Prostate gland (tissue), 2 donors: ENCODE measurements at regions not wholly inside any gene's neighbourhood (a gene's known extent, or its start where the extent isn't known, plus 50 kb on each side); places are given as distances from the start of the nearest gene placed in this dataset.

Source experiments
- CTCF ChIP-seq, 4 experiments: fragments of 200-600 bp in 2 of 4; fragments of 450-650 bp in 2 of 4; sonication (generic) in 2 of 4; IDR thresholded peaks; 1 replicate in 3 of 4; 2 replicates in 1 of 4; pipeline ENCODE4 v1.5.1; 2016 to 2019; ENCODE audit warnings: antibody characterized with exemption in 4 of 4, mild to moderate bottlenecking in 2 of 4, moderate library complexity in 2 of 4
- POLR2A ChIP-seq: fragments of 450-650 bp; IDR thresholded peaks from one replicate; pipeline ENCODE4 v1.6.1; 2016; ENCODE audit warnings: antibody characterized with exemption, mild to moderate bottlenecking

- no peak for TF ChIP-seq POLR2A
- no peak for TF ChIP-seq CTCF (IDR thresholded peaks at IDR 0.05)
Measured at GRCh38 chr11:112367461-112367860, 106.8 kb upstream of the PLET1 start.
